ENCODE measurements at regions not wholly inside any gene's neighbourhood (a gene's known extent, or its start where the extent isn't known, plus 50 kb on each side); places are given as distances from the start of the nearest gene placed in this dataset.

DNA sequence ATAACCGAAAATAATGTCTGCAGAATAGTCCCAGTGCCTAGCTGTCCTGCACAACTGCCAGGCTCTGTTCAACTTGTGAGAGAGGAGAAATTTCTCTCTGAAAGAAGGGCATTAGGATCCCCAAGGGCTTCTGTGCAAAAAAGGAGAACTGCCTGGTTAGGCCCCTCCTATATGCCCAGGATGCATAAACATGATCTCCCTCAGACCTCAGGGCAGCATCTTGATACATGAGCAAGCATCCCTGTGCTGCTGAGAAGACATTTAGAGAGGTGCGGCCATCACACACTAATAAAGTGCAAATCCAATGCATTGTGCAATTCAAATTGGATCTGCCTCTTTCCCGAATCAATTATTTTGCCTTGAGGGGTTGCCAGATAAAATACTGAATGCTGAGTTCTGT lies 553.6 kb downstream of the TNS3 start:
- Mint-ChIP-seq H3K4me3 (no peak overlapping the region), H3K4me1 (no peaks in the 10 kb centered on the region), H3K27me3 (ENCODE audit: low read depth) (no peaks in the 10 kb centered on the region), H3K36me3 (no peaks in the 10 kb centered on the region), H3K27ac (no peak overlapping the region), H3K9me3 (no peaks in the 10 kb centered on the region)
- no peak for DNase-seq (ENCODE audit: low spot score)
- no peak for ATAC-seq
- POLR2A ChIA-PET: no interaction called here
- TF ChIP-seq NR2C2 (CRISPR knock-in tag; IDR thresholded peaks at IDR 0.05) (no peak), IRF1 (CRISPR knock-in tag; IDR thresholded peaks at IDR 0.05) (no peak), JUN (CRISPR knock-in tag; IDR thresholded peaks at IDR 0.05) (no peak)
- CTCF ChIA-PET: no interaction called here

- ChIA-PET CTCF (interaction anchor here (0.6 to 0.7 kb wide), 4 partner anchors 170 to 1110 kb away, joined by 3 to 4 read pairs (median 3); no protein-coding TSS in a partner anchor), POLR2A (interaction anchor here (0.7 kb wide), 1 partner anchor 107 kb away, joined by 4 read pairs; no protein-coding TSS in a partner anchor)
- Mint-ChIP-seq H3K4me1 (no peaks in the 10 kb centered on the region), H3K27ac (no peak overlapping the region), H3K27me3 (ENCODE audit: low read depth) (no peaks in the 10 kb centered on the region), H3K9me3 (no peaks in the 10 kb centered on the region), H3K36me3 (no peaks in the 10 kb centered on the region), H3K4me3 (no peak overlapping the region)
- TF ChIP-seq SP1 (CRISPR knock-in tag; conservative IDR thresholded peaks at IDR 0.05) (no peak), GRHL2 (CRISPR knock-in tag; IDR thresholded peaks at IDR 0.05; ENCODE audit: insufficient replicate concordance, severe bottlenecking) (no peak), NR2C2 (CRISPR knock-in tag; IDR thresholded peaks at IDR 0.05) (no peak)
- TF ChIP-seq, protein P1, sequence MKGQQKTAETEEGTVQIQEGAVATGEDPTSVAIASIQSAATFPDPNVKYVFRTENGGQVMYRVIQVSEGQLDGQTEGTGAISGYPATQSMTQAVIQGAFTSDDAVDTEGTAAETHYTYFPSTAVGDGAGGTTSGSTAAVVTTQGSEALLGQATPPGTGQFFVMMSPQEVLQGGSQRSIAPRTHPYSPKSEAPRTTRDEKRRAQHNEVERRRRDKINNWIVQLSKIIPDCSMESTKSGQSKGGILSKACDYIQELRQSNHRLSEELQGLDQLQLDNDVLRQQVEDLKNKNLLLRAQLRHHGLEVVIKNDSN (CRISPR knock-in tag; IDR thresholded peaks at IDR 0.05): no peak
- ATAC-seq: no peak
- DNase-seq (ENCODE audit: low spot score): no peak
Measured at GRCh38 chr7:47027695-47028240, 554.1 kb downstream of the TNS3 start.

DNA sequence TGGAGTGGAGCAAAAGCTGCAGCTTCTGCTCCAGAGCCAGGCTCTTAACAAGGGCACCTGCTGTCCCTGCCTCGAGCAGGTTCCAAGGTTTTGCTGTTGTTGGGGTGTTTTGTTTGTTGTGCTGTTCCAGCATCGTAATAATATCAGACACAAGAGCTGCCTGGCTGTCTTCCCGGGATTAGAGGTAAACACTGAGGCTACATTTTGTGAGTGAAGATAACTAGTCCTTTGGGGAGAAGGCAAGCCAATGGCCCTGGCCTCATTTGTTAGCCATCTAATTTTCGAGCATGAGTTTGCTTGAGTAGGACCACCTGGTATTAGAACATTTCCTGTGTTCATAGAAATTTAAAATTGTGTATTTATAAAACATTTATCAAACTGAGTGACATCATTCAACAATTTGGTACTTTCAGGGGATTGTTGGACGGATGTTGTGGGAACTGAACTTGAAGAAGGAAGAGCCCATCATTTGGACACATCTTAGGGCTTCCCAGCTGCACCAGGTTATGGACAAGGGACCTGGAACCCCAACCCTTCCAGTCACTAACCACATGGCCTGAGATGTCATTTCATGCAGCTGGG lies 555.0 kb downstream of the TNS3 start:
- H3K27ac Mint-ChIP-seq: no peak overlapping the region
- ChIA-PET CTCF (interaction anchor here (0.6 kb wide), 1 partner anchor 1105 kb away, joined by 3 read pairs; no protein-coding TSS in a partner anchor), POLR2A (no interaction called here)
- ATAC-seq (no peak), DNase-seq (ENCODE audit: low spot score) (no peak)
- no peaks in the 10 kb centered on the region for H3K36me3 Mint-ChIP-seq
- no peaks in the 10 kb centered on the region for H3K9me3 Mint-ChIP-seq
- no peak overlapping the region for H3K4me3 Mint-ChIP-seq
- H3K4me1 Mint-ChIP-seq: no peaks in the 10 kb centered on the region
- H3K27me3 Mint-ChIP-seq (ENCODE audit: low read depth): no peaks in the 10 kb centered on the region
- TF ChIP-seq NR1H2 (CRISPR knock-in tag; IDR thresholded peaks at IDR 0.05) (no peak), RORB (CRISPR knock-in tag; IDR thresholded peaks at IDR 0.05) (no peak), ZMAT4 (CRISPR knock-in tag; IDR thresholded peaks at IDR 0.05) (no peak), GTF2I (CRISPR knock-in tag; conservative IDR thresholded peaks at IDR 0.05) (no peak), ATF6 (CRISPR knock-in tag; IDR thresholded peaks at IDR 0.05) (no peak), ERG (CRISPR knock-in tag; IDR thresholded peaks at IDR 0.05) (no peak), E2F5 (CRISPR knock-in tag; IDR thresholded peaks at IDR 0.05) (no peak), NFYB (CRISPR knock-in tag; conservative IDR thresholded peaks at IDR 0.05; ENCODE audit: low read depth) (no peak), FOXK1 (CRISPR knock-in tag; IDR thresholded peaks at IDR 0.05) (no peak), FOXP4 (CRISPR knock-in tag; IDR thresholded peaks at IDR 0.05) (no peak), ZNF263 (CRISPR knock-in tag; IDR thresholded peaks at IDR 0.05; ENCODE audit: low read depth) (no peak), NFATC4 (CRISPR knock-in tag; IDR thresholded peaks at IDR 0.05) (no peak), ESRRA (CRISPR knock-in tag; IDR thresholded peaks at IDR 0.05; ENCODE audit: borderline replicate concordance) (no peak), TCF7 (CRISPR knock-in tag; IDR thresholded peaks at IDR 0.05; ENCODE audit: low read depth) (no peak), PREB (CRISPR knock-in tag; IDR thresholded peaks at IDR 0.05; ENCODE audit: borderline replicate concordance) (no peak)
